Omental fat pad (tissue), 3 donors: ENCODE measurements at regions not wholly inside any gene's neighbourhood (a gene's known extent, or its start where the extent isn't known, plus 50 kb on each side); places are given as distances from the start of the nearest gene placed in this dataset.

Experiments
- ATAC-seq: fragments of 150-250 bp; one replicate; pipeline ENCODE4 v1.9.1; 2016; ENCODE audit warnings: mild to moderate bottlenecking, moderate library complexity; ENCODE audit not compliant: low FRiP score
- DNase-seq: peaks from one replicate; pipeline ENCODE4 v3.0.0-alpha.2; 2019; ENCODE audit warnings: low spot score
- CTCF ChIP-seq, 3 donors: fragments of 450-650 bp; IDR thresholded peaks; one replicate each; pipeline ENCODE4 v1.5.1; 2016 to 2017; ENCODE audit warnings: antibody characterized with exemption in 3 of 3, mild to moderate bottlenecking in 3 of 3, moderate library complexity in 2 of 3

- DNase-seq (no peak), ATAC-seq (no peak)
- no peak for TF ChIP-seq CTCF (IDR thresholded peaks at IDR 0.05)
These were observed 85.7 kb downstream of the IZUMO3 start for GRCh38 chr9:24459953-24460352.

GRCh38 chr9:24451346-24451745 lies 94.4 kb downstream of the IZUMO3 start:
- no peak for TF ChIP-seq CTCF (IDR thresholded peaks at IDR 0.05)
- DNase-seq (no peak), ATAC-seq (no peak)

GRCh38 chr9:24449976-24450375 lies 95.7 kb downstream of the IZUMO3 start:
- no peak for TF ChIP-seq CTCF (IDR thresholded peaks at IDR 0.05)
- ATAC-seq (no peak), DNase-seq (no peak)

- DNase-seq (no peak), ATAC-seq (no peak)
- no peak for TF ChIP-seq CTCF (IDR thresholded peaks at IDR 0.05)
These were observed 106.2 kb downstream of the IZUMO3 start for GRCh38 chr9:24439456-24439855.

GRCh38 chr9:24438876-24439275 lies 106.8 kb downstream of the IZUMO3 start:
- DNase-seq (no peak), ATAC-seq (no peak)
- TF ChIP-seq CTCF (IDR thresholded peaks at IDR 0.05): no peak

- TF ChIP-seq CTCF (IDR thresholded peaks at IDR 0.05): no peak
- DNase-seq: no peak
- ATAC-seq: no peak
These were observed 108.9 kb downstream of the IZUMO3 start for GRCh38 chr9:24436761-24437160.

GRCh38 chr9:24434183-24434582 lies 111.5 kb downstream of the IZUMO3 start:
- ATAC-seq (no peak), DNase-seq (no peak)
- no peak for TF ChIP-seq CTCF (IDR thresholded peaks at IDR 0.05)
